ENCODE measurements at regions not wholly inside any gene's neighbourhood (a gene's known extent, or its start where the extent isn't known, plus 50 kb on each side); places are given as distances from the start of the nearest gene placed in this dataset.
"Not testable (repeated sequence)": the region's sequence is repeated elsewhere in the genome, so short reads cannot be mapped to it uniquely, and the experiment has no call there.

GRCh38 chr3:162569314-162569713, 1072.7 kb downstream of the OTOL1 start:
- no peak for DNase-seq (ENCODE audit: low spot score)
- ATAC-seq (ENCODE audit: insufficient number of reproducible peaks, low FRiP score, low read depth) = no peak
- H3K4me3 ChIP-seq = no peak overlapping the region
- H3K9me3 ChIP-seq = no peaks in the 10 kb centered on the region
- no peak for TF ChIP-seq CTCF (IDR thresholded peaks at IDR 0.05)
- no peaks in the 10 kb centered on the region for H3K4me1 ChIP-seq (ENCODE audit: control insufficient read depth in 1 of 2, low read depth in 2 of 2)
- H3K36me3 ChIP-seq = no peaks in the 10 kb centered on the region
- no peak overlapping the region for H3K27ac ChIP-seq
- no peaks in the 10 kb centered on the region for H3K27me3 ChIP-seq (replicated peaks; ENCODE audit: insufficient read depth)

DNA sequence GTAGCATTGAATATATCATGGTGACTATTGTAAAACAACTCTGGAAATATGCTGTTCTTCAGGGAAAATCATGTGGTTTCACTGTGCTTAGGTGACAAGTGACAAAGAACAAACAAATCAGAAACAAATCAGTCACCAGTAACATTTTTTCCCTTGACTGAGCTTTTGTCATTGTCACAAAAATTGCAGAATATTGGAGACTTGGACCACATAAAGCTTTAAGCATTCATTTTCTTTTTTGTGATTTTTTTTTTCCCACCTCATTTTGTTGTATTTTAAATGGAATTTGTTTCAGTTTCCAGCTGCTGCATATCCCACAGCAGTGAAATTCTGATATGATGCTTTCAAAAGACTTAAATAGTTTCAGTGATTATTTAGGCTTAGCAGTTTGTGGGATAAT, 1088.4 kb downstream of the OTOL1 start:
- H3K27ac ChIP-seq = no peak overlapping the region
- DNase-seq (ENCODE audit: low spot score) (no peak), ATAC-seq (ENCODE audit: insufficient number of reproducible peaks, low FRiP score, low read depth) (no peak)
- no peaks in the 10 kb centered on the region for H3K36me3 ChIP-seq
- H3K4me1 ChIP-seq (ENCODE audit: control insufficient read depth in 1 of 2, low read depth in 2 of 2) = no peaks in the 10 kb centered on the region
- no peaks in the 10 kb centered on the region for H3K9me3 ChIP-seq
- no peak for TF ChIP-seq CTCF (IDR thresholded peaks at IDR 0.05)
- H3K4me3 ChIP-seq = no peak overlapping the region
- no peaks in the 10 kb centered on the region for H3K27me3 ChIP-seq (replicated peaks; ENCODE audit: insufficient read depth)

DNA sequence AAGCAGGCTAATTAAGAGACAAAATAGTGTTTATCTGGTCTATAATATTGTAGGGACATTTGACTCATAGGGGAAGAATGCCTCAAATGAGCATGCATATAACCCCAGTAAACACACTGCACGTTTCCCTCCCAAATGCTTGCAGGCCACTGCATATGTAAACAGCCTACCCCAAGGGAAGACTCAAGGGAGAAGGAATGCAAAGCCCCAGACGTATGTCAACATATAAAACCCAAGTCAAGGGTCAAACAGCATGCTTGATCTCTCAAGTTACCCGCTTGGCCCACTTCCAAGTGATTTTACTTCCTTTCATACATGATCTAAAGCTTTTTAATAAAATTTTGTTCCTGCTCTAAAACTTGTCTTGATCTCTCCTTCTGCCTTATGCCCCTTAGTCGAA, 1090.0 kb downstream of the OTOL1 start:
- DNase-seq (ENCODE audit: low spot score) (no peak), ATAC-seq (ENCODE audit: insufficient number of reproducible peaks, low FRiP score, low read depth) (no peak)
- H3K4me3 ChIP-seq = no peak overlapping the region
- no peaks in the 10 kb centered on the region for H3K9me3 ChIP-seq
- H3K27ac ChIP-seq = no peak overlapping the region
- TF ChIP-seq CTCF (IDR thresholded peaks at IDR 0.05) = no peak
- no peaks in the 10 kb centered on the region for H3K4me1 ChIP-seq (ENCODE audit: control insufficient read depth in 1 of 2, low read depth in 2 of 2)
- no peaks in the 10 kb centered on the region for H3K27me3 ChIP-seq (replicated peaks; ENCODE audit: insufficient read depth)
- H3K36me3 ChIP-seq = no peaks in the 10 kb centered on the region

GRCh38 chr3:162597226-162597625, 1100.6 kb downstream of the OTOL1 start:
- no peak for TF ChIP-seq CTCF (IDR thresholded peaks at IDR 0.05)
- Histone ChIP-seq H3K4me3 (no peak overlapping the region), H3K27me3 (replicated peaks; ENCODE audit: insufficient read depth) (no peaks in the 10 kb centered on the region), H3K27ac (no peak overlapping the region), H3K4me1 (ENCODE audit: control insufficient read depth in 1 of 2, low read depth in 2 of 2) (no peaks in the 10 kb centered on the region), H3K9me3 (no peaks in the 10 kb centered on the region), H3K36me3 (no peaks in the 10 kb centered on the region)
- DNase-seq (ENCODE audit: low spot score) = no peak
- no peak for ATAC-seq (ENCODE audit: insufficient number of reproducible peaks, low FRiP score, low read depth)

GRCh38 chr3:162598500-162598899, 1101.9 kb downstream of the OTOL1 start:
- not testable (repeated sequence) for H3K36me3 ChIP-seq; H3K27me3 ChIP-seq (replicated peaks; ENCODE audit: insufficient read depth); H3K27ac ChIP-seq; ATAC-seq (ENCODE audit: insufficient number of reproducible peaks, low FRiP score, low read depth); DNase-seq (ENCODE audit: low spot score); H3K9me3 ChIP-seq; H3K4me3 ChIP-seq; H3K4me1 ChIP-seq (ENCODE audit: control insufficient read depth in 1 of 2, low read depth in 2 of 2)

GRCh38 chr3:162599742-162600141, 1103.1 kb downstream of the OTOL1 start:
- H3K4me1 ChIP-seq (ENCODE audit: control insufficient read depth in 1 of 2, low read depth in 2 of 2); H3K36me3 ChIP-seq; H3K27ac ChIP-seq; H3K9me3 ChIP-seq; DNase-seq (ENCODE audit: low spot score); H3K27me3 ChIP-seq (replicated peaks; ENCODE audit: insufficient read depth); H3K4me3 ChIP-seq; ATAC-seq (ENCODE audit: insufficient number of reproducible peaks, low FRiP score, low read depth): not testable (repeated sequence)

Data from thoracic aorta (tissue), 2 donors.